ENCODE measurements at regions not wholly inside any gene's neighbourhood (a gene's known extent, or its start where the extent isn't known, plus 50 kb on each side); places are given as distances from the start of the nearest gene placed in this dataset.

GRCh38 chr6:16028966-16029365, 99.9 kb upstream of the MYLIP start:
- Histone ChIP-seq H2AFZ (ENCODE audit: insufficient read depth, low read length, poor library complexity) (no peak overlapping the region), H3K36me3 (ENCODE audit: control insufficient read depth in 1 of 2, insufficient read depth in 2 of 2, low read length in 2 of 2) (no peaks in the 10 kb centered on the region), H3K27ac (ENCODE audit: low read depth, low read length) (no peak overlapping the region), H2BK5ac (ENCODE audit: low read depth, low read length, poor library complexity) (no peak overlapping the region), H2BK12ac (ENCODE audit: low read length) (no peak overlapping the region), H3K14ac (ENCODE audit: low read length) (no peak overlapping the region), H2BK120ac (ENCODE audit: insufficient read depth, low read length, poor library complexity) (no peak overlapping the region), H3K4me3 (ENCODE audit: low read depth, low read length) (no peak overlapping the region), H3K23ac (ENCODE audit: low read length) (no peak overlapping the region), H3K9ac (ENCODE audit: low read length) (no peak overlapping the region), H3K9me3 (ENCODE audit: insufficient read depth, low read depth, low read length) (peaks cover 2% of the 10 kb centered on the region), H4K8ac (ENCODE audit: low read depth, low read length) (no peak overlapping the region), H3K18ac (ENCODE audit: low read length) (no peak overlapping the region), H3K79me2 (ENCODE audit: control insufficient read depth, insufficient read depth, low read length, poor library complexity) (no peaks in the 10 kb centered on the region), H3K27me3 (ENCODE audit: insufficient read depth, low read length) (no peaks in the 10 kb centered on the region), H3K4me2 (ENCODE audit: low read length) (no peak overlapping the region), H3K4me1 (ENCODE audit: control insufficient read depth in 1 of 2, insufficient read depth in 2 of 2, low read length in 2 of 2) (peaks cover 4 to 7% of the 10 kb centered on the region in 2 experiments), H3K4ac (ENCODE audit: low read depth, low read length) (no peak overlapping the region), H4K12ac (ENCODE audit: low read depth, low read length) (no peak overlapping the region), H3K79me1 (ENCODE audit: low read length) (no peaks in the 10 kb centered on the region), H2AK5ac (ENCODE audit: low read length) (no peak overlapping the region), H4K91ac (ENCODE audit: low read depth, low read length) (no peak overlapping the region)
- no CpG with 5 or more reads among the region's 3 CpGs for WGBS (ENCODE audit: extremely low coverage, insufficient coverage, insufficient read length)
- DNase-seq: no peak

- H4K8ac ChIP-seq (ENCODE audit: low read depth, low read length): no peak overlapping the region
- no peaks in the 10 kb centered on the region for H3K9me3 ChIP-seq (ENCODE audit: insufficient read depth, low read depth, low read length)
- no peaks in the 10 kb centered on the region for H3K79me1 ChIP-seq (ENCODE audit: low read length)
- no peaks in the 10 kb centered on the region for H3K27me3 ChIP-seq (ENCODE audit: insufficient read depth, low read length)
- no peak overlapping the region for H2BK12ac ChIP-seq (ENCODE audit: low read length)
- no peak overlapping the region for H3K4me2 ChIP-seq (ENCODE audit: low read length)
- no peak overlapping the region for H3K4ac ChIP-seq (ENCODE audit: low read depth, low read length)
- H2BK5ac ChIP-seq (ENCODE audit: low read depth, low read length, poor library complexity): no peak overlapping the region
- H2AK5ac ChIP-seq (ENCODE audit: low read length): no peak overlapping the region
- H3K4me3 ChIP-seq (ENCODE audit: low read depth, low read length): no peak overlapping the region
- H2AFZ ChIP-seq (ENCODE audit: insufficient read depth, low read length, poor library complexity): no peak overlapping the region
- no peak for DNase-seq
- no peaks in the 10 kb centered on the region for H3K36me3 ChIP-seq (ENCODE audit: control insufficient read depth in 1 of 2, insufficient read depth in 2 of 2, low read length in 2 of 2)
- H3K27ac ChIP-seq (ENCODE audit: low read depth, low read length): no peak overlapping the region
- H4K91ac ChIP-seq (ENCODE audit: low read depth, low read length): no peak overlapping the region
- no peak overlapping the region for H3K9ac ChIP-seq (ENCODE audit: low read length)
- no peaks in the 10 kb centered on the region for H3K4me1 ChIP-seq (ENCODE audit: control insufficient read depth in 1 of 2, insufficient read depth in 2 of 2, low read length in 2 of 2)
- no peak overlapping the region for H3K18ac ChIP-seq (ENCODE audit: low read length)
- H3K14ac ChIP-seq (ENCODE audit: low read length): no peak overlapping the region
- H3K23ac ChIP-seq (ENCODE audit: low read length): no peak overlapping the region
- no peaks in the 10 kb centered on the region for H3K79me2 ChIP-seq (ENCODE audit: control insufficient read depth, insufficient read depth, low read length, poor library complexity)
- WGBS (ENCODE audit: extremely low coverage, insufficient coverage, insufficient read length): no CpG with 5 or more reads among the region's 3 CpGs
- no peak overlapping the region for H4K12ac ChIP-seq (ENCODE audit: low read depth, low read length)
- H2BK120ac ChIP-seq (ENCODE audit: insufficient read depth, low read length, poor library complexity): no peak overlapping the region
These were observed 108.6 kb upstream of the MYLIP start for GRCh38 chr6:16020259-16020658.

GRCh38 chr6:16019462-16019861, 109.4 kb upstream of the MYLIP start:
- Histone ChIP-seq H3K18ac (ENCODE audit: low read length) (peak overlapping the region; percentile 64), H2AK5ac (ENCODE audit: low read length) (no peak overlapping the region), H2BK120ac (ENCODE audit: insufficient read depth, low read length, poor library complexity) (no peak overlapping the region), H3K27ac (ENCODE audit: low read depth, low read length) (no peak overlapping the region), H3K4me1 (ENCODE audit: control insufficient read depth in 1 of 2, insufficient read depth in 2 of 2, low read length in 2 of 2) (no peaks in the 10 kb centered on the region), H3K9me3 (ENCODE audit: insufficient read depth, low read depth, low read length) (no peaks in the 10 kb centered on the region), H3K23ac (ENCODE audit: low read length) (no peak overlapping the region), H3K4me3 (ENCODE audit: low read depth, low read length) (peak overlapping the region; percentile 10), H4K12ac (ENCODE audit: low read depth, low read length) (no peak overlapping the region), H3K4me2 (ENCODE audit: low read length) (no peak overlapping the region), H3K9ac (ENCODE audit: low read length) (no peak overlapping the region), H3K4ac (ENCODE audit: low read depth, low read length) (no peak overlapping the region), H3K27me3 (ENCODE audit: insufficient read depth, low read length) (no peaks in the 10 kb centered on the region), H3K79me1 (ENCODE audit: low read length) (no peaks in the 10 kb centered on the region), H2BK5ac (ENCODE audit: low read depth, low read length, poor library complexity) (no peak overlapping the region), H3K79me2 (ENCODE audit: control insufficient read depth, insufficient read depth, low read length, poor library complexity) (no peaks in the 10 kb centered on the region), H2BK12ac (ENCODE audit: low read length) (no peak overlapping the region), H2AFZ (ENCODE audit: insufficient read depth, low read length, poor library complexity) (no peak overlapping the region), H4K91ac (ENCODE audit: low read depth, low read length) (no peak overlapping the region), H3K14ac (ENCODE audit: low read length) (no peak overlapping the region), H3K36me3 (ENCODE audit: control insufficient read depth in 1 of 2, insufficient read depth in 2 of 2, low read length in 2 of 2) (no peaks in the 10 kb centered on the region), H4K8ac (ENCODE audit: low read depth, low read length) (no peak overlapping the region)
- no peak for DNase-seq
- no CpG with 5 or more reads among the region's 3 CpGs for WGBS (ENCODE audit: extremely low coverage, insufficient coverage, insufficient read length)

GRCh38 chr6:16018626-16019025, 110.3 kb upstream of the MYLIP start:
- no peak overlapping the region for H2BK12ac ChIP-seq (ENCODE audit: low read length)
- no peaks in the 10 kb centered on the region for H3K79me2 ChIP-seq (ENCODE audit: control insufficient read depth, insufficient read depth, low read length, poor library complexity)
- H3K4me1 ChIP-seq (ENCODE audit: control insufficient read depth in 1 of 2, insufficient read depth in 2 of 2, low read length in 2 of 2): no peaks in the 10 kb centered on the region
- no peak overlapping the region for H3K4ac ChIP-seq (ENCODE audit: low read depth, low read length)
- H4K91ac ChIP-seq (ENCODE audit: low read depth, low read length): no peak overlapping the region
- no peaks in the 10 kb centered on the region for H3K79me1 ChIP-seq (ENCODE audit: low read length)
- no peak overlapping the region for H3K14ac ChIP-seq (ENCODE audit: low read length)
- no peaks in the 10 kb centered on the region for H3K27me3 ChIP-seq (ENCODE audit: insufficient read depth, low read length)
- H2AFZ ChIP-seq (ENCODE audit: insufficient read depth, low read length, poor library complexity): no peak overlapping the region
- no peak overlapping the region for H2BK120ac ChIP-seq (ENCODE audit: insufficient read depth, low read length, poor library complexity)
- no peak overlapping the region for H2BK5ac ChIP-seq (ENCODE audit: low read depth, low read length, poor library complexity)
- H4K8ac ChIP-seq (ENCODE audit: low read depth, low read length): no peak overlapping the region
- no peak overlapping the region for H3K9ac ChIP-seq (ENCODE audit: low read length)
- H3K4me3 ChIP-seq (ENCODE audit: low read depth, low read length): no peak overlapping the region
- no peak overlapping the region for H3K4me2 ChIP-seq (ENCODE audit: low read length)
- no peaks in the 10 kb centered on the region for H3K36me3 ChIP-seq (ENCODE audit: control insufficient read depth in 1 of 2, insufficient read depth in 2 of 2, low read length in 2 of 2)
- no peak for DNase-seq
- no peak overlapping the region for H3K18ac ChIP-seq (ENCODE audit: low read length)
- H3K23ac ChIP-seq (ENCODE audit: low read length): no peak overlapping the region
- no peak overlapping the region for H2AK5ac ChIP-seq (ENCODE audit: low read length)
- WGBS (ENCODE audit: extremely low coverage, insufficient coverage, insufficient read length): no CpG with 5 or more reads among the region's 4 CpGs
- no peaks in the 10 kb centered on the region for H3K9me3 ChIP-seq (ENCODE audit: insufficient read depth, low read depth, low read length)
- H3K27ac ChIP-seq (ENCODE audit: low read depth, low read length): no peak overlapping the region
- H4K12ac ChIP-seq (ENCODE audit: low read depth, low read length): no peak overlapping the region
